Upper lobe of right lung (tissue), 1 donor: ENCODE measurements at regions not wholly inside any gene's neighbourhood (a gene's known extent, or its start where the extent isn't known, plus 50 kb on each side); places are given as distances from the start of the nearest gene placed in this dataset.
"Not testable (repeated sequence)": the region's sequence is repeated elsewhere in the genome, so short reads cannot be mapped to it uniquely, and the experiment has no call there.

Experiments
- ATAC-seq: fragments of 200-7000 bp; cut with Tn5 transposase; one replicate; pipeline ENCODE4 v1.9.1; 2020; ENCODE audit warnings: mild to moderate bottlenecking, moderate library complexity
- DNase-seq: peaks from one replicate; pipeline ENCODE4 v3.0.0-alpha.2; 2020
- H3K27ac ChIP-seq: fragments of 200-600 bp; one replicate; pipeline ENCODE4 v1.8.0; 2022
- H3K27me3 ChIP-seq: fragments of 200-600 bp; one replicate; pipeline ENCODE4 v1.8.0; 2022; ENCODE audit warnings: mild to moderate bottlenecking
- H3K36me3 ChIP-seq: fragments of 200-600 bp; one replicate; pipeline ENCODE4 v1.8.0; 2022
- H3K4me1 ChIP-seq: fragments of 200-600 bp; one replicate; pipeline ENCODE4 v1.8.0; 2022
- H3K4me3 ChIP-seq: fragments of 200-600 bp; one replicate; pipeline ENCODE4 v1.8.0; 2022; ENCODE audit warnings: mild to moderate bottlenecking
- H3K9me3 ChIP-seq: fragments of 200-600 bp; one replicate; pipeline ENCODE4 v1.8.0; 2022
- CTCF ChIP-seq: fragments of 200-600 bp; IDR thresholded peaks from one replicate; pipeline ENCODE4 v1.8.0; 2022; ENCODE audit warnings: antibody characterized with exemption
- intact Hi-C: fragments of 100-400 bp; cut with DNase I; formaldehyde crosslinking; loops from one replicate; pipeline ENCODE4 v1.11.0; 2022
- donor health status: DM: no; HTN: yes; CAD: no; lungs with severe emphysema.

DNA sequence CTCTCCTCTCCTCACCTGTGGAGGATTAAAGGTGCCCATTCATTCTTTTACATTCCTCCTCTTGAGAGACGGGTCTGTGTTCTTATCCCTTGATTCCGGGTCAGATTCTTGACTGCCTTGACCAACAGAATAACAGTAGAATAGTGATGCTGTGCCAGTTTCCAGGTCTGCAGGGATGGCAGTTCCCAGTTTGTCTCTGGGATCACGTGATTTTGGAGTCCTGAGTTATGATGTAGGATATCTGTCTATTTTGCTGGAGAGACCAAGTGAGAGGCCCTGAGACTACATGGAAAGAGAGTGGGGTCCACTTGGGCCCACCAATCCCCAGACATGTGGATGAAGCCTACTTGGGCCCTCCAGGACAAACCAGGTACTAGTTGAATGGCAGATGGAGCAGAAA, 142.8 kb downstream of the TTC8 start:
- intact Hi-C loops, result no loop called here
- Histone ChIP-seq H3K27ac (no peak overlapping the region), H3K4me3 (no peak overlapping the region), H3K27me3 (no peaks in the 10 kb centered on the region), H3K4me1 (no peaks in the 10 kb centered on the region), H3K9me3 (no peaks in the 10 kb centered on the region), H3K36me3 (no peaks in the 10 kb centered on the region)
- no peak for TF ChIP-seq CTCF
- no peak for ATAC-seq
- DNase-seq, result no peak

GRCh38 chr14:88975043-88975830, 150.8 kb downstream of the TTC8 start:
- DNase-seq, result no peak
- Histone ChIP-seq H3K4me1 (no peaks in the 10 kb centered on the region), H3K27ac (no peak overlapping the region), H3K4me3 (no peak overlapping the region), H3K27me3 (peaks cover 10% of the 10 kb centered on the region), H3K9me3 (no peaks in the 10 kb centered on the region), H3K36me3 (no peaks in the 10 kb centered on the region)
- TF ChIP-seq CTCF, result no peak
- intact Hi-C loops, result no loop called here
- no peak for ATAC-seq

GRCh38 chr14:88975926-88976325, 151.5 kb downstream of the TTC8 start:
- no peak for TF ChIP-seq CTCF
- no peak for ATAC-seq
- Histone ChIP-seq H3K9me3 (no peaks in the 10 kb centered on the region), H3K27me3 (peaks cover 10% of the 10 kb centered on the region), H3K27ac (no peak overlapping the region), H3K36me3 (no peaks in the 10 kb centered on the region), H3K4me3 (no peak overlapping the region), H3K4me1 (no peaks in the 10 kb centered on the region)
- no peak for DNase-seq
- intact Hi-C loops, result no loop called here

DNA sequence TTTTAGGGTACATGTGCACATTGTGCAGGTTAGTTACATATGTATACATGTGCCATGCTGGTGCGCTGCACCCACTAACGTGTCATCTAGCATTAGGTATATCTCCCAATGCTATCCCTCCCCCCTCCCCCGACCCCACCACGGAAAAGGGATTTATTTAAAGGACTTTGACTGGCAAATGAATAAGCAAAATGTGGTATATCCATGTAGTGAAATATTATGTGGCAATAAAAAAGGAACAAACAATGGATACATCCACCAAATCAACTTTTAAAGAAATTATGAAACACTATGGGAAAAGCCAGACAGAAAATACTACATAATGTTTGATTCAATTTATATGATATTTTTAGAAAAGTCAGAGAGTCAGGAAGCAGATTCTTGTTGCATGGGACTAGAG, 156.5 kb downstream of the TTC8 start:
- H3K9me3 ChIP-seq, intact Hi-C loops, ATAC-seq, H3K36me3 ChIP-seq, H3K27ac ChIP-seq, H3K4me3 ChIP-seq, DNase-seq, H3K4me1 ChIP-seq: not testable (repeated sequence)
- peaks cover 10% of the 10 kb centered on the region for H3K27me3 ChIP-seq

GRCh38 chr14:88981948-88982347, 157.5 kb downstream of the TTC8 start:
- no peaks in the 10 kb centered on the region for H3K9me3 ChIP-seq
- H3K36me3 ChIP-seq, result no peaks in the 10 kb centered on the region

GRCh38 chr14:88983755-88984154, 159.3 kb downstream of the TTC8 start:
- Histone ChIP-seq H3K27me3 (no peaks in the 10 kb centered on the region), H3K9me3 (no peaks in the 10 kb centered on the region), H3K36me3 (no peaks in the 10 kb centered on the region), H3K4me1 (no peaks in the 10 kb centered on the region), H3K4me3 (no peak overlapping the region), H3K27ac (no peak overlapping the region)
- intact Hi-C loops, result no loop called here
- DNase-seq, result no peak
- ATAC-seq, result no peak
- no peak for TF ChIP-seq CTCF

More at GRCh38 chr14:88981948-88982347, 157.5 kb downstream of the TTC8 start:
- no peak for TF ChIP-seq CTCF
- Histone ChIP-seq H3K4me1 (no peaks in the 10 kb centered on the region), H3K27me3 (peaks cover 10% of the 10 kb centered on the region), H3K4me3 (no peak overlapping the region), H3K27ac (no peak overlapping the region)
- DNase-seq (no peak), ATAC-seq (no peak)
- intact Hi-C loops, result no loop called here
